ENCODE measurements at regions not wholly inside any gene's neighbourhood (a gene's known extent, or its start where the extent isn't known, plus 50 kb on each side); places are given as distances from the start of the nearest gene placed in this dataset.

DNA sequence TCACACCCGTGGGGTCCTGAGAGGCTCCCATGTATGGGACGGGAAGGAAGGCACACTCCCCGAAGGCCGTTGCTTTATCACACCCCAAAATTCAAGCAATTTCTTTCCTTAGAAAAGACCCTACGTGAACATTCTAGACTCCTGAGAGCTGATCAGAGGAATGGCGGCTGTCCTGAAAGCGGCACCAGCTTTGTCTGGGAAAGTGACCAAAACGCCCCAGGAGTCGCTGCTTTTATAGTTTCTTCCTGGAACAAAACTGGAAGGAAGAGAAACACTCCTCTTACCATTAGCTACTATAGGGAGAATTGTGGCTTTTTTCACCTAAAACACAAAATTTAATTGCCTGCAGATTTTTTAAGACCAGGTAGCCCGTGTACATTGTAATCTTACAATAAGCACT is 261.8 kb upstream of the RNF32 start:
- Histone ChIP-seq H2AFZ (ENCODE audit: low read length) (no peak overlapping the region), H3K27me3 (ENCODE audit: control insufficient read depth in 1 of 2, insufficient read depth in 2 of 2, low read length in 2 of 2) (peaks cover 1 to 22% of the 10 kb centered on the region in 2 experiments; a peak in 2 of 5 replicates), H3K4me2 (ENCODE audit: low read depth, low read length) (no peak overlapping the region), H3K36me3 (replicated peaks in 1 of 2; ENCODE audit: control insufficient read depth in 1 of 2, insufficient read depth in 2 of 2, low read length in 2 of 2) (no peaks in the 10 kb centered on the region), H3K79me2 (ENCODE audit: insufficient read depth, low read length) (no peaks in the 10 kb centered on the region), H3K4me3 (replicated peaks in 1 of 3; ENCODE audit: insufficient read depth in 1 of 3, low read depth in 2 of 3, low read length in 3 of 3) (no peak overlapping the region), H3K9me3 (ENCODE audit: low read length) (no peaks in the 10 kb centered on the region), H4K20me1 (ENCODE audit: insufficient read depth, low read length) (no peaks in the 10 kb centered on the region), H3K27ac (ENCODE audit: extremely low read length, insufficient read depth, low read length) (no peak overlapping the region), H3K4me1 (ENCODE audit: insufficient read depth, low read length) (peaks cover 23% of the 10 kb centered on the region), H3K9ac (ENCODE audit: insufficient read depth, low read depth, low read length) (no peak overlapping the region)
- ATAC-seq (no peak), DNase-seq (ENCODE audit: low spot score) (no peak), FAIRE-seq (no peak)
- TF ChIP-seq, protein P1, sequence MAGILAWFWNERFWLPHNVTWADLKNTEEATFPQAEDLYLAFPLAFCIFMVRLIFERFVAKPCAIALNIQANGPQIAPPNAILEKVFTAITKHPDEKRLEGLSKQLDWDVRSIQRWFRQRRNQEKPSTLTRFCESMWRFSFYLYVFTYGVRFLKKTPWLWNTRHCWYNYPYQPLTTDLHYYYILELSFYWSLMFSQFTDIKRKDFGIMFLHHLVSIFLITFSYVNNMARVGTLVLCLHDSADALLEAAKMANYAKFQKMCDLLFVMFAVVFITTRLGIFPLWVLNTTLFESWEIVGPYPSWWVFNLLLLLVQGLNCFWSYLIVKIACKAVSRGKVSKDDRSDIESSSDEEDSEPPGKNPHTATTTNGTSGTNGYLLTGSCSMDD (CRISPR knock-in tag; IDR thresholded peaks at IDR 0.05) = no peak
- TF ChIP-seq ZNF761 (CRISPR knock-in tag; conservative IDR thresholded peaks at IDR 0.05) (no peak), ZNF549 (CRISPR knock-in tag; IDR thresholded peaks at IDR 0.05) (no peak), BRD4 (CRISPR knock-in tag; IDR thresholded peaks at IDR 0.05) (no peak), ZNF430 (CRISPR knock-in tag; IDR thresholded peaks at IDR 0.05) (no peak), ZNF33A (CRISPR knock-in tag; IDR thresholded peaks at IDR 0.05; ENCODE audit: borderline replicate concordance) (no peak)
- in situ Hi-C loops (cut with HindIII; ENCODE audit: extremely low pct_ligation_motif_present, low pct_unique_long_range_greater_than_20kb) = no loop called here
- no TSS peak for BruUV-seq (replicated peaks)
- intact Hi-C loops (cut with micrococcal nuclease; ENCODE audit: unreplicated experiment) = no loop called here
- 79% methylated on average over 10 of the region's 10 CpGs for WGBS (ENCODE audit: low lambda C conversion rate)
- CTCF ChIA-PET (ENCODE audit: low intra/inter-chr PET ratio, low total read pairs) = no interaction called here
- POLR2A ChIA-PET = no interaction called here

DNA sequence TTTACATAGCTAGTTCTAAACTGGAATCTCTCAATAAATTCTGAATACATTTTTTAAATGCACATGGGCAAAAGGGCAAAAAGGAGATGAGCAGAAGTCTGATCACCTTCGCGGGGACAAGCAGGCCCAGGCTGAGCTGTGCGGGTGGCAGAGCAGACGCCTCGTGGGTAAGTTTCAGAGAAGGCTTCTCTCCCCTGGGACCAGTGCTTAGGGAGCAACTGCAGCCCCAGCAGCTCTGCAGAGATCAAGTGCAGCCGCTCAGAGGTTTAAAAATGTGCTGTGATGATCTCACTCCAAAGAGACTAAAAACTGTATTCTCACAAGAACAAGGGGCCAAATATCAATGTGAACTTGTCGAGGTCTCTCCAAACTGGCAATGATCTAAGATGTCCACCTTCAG is 264.3 kb upstream of the RNF32 start:
- in situ Hi-C loops (cut with HindIII; ENCODE audit: extremely low pct_ligation_motif_present, low pct_unique_long_range_greater_than_20kb) = no loop called here
- intact Hi-C loops (cut with micrococcal nuclease; ENCODE audit: unreplicated experiment) = no loop called here
- CTCF ChIA-PET (ENCODE audit: low intra/inter-chr PET ratio, low total read pairs) = no interaction called here
- H3K79me2 ChIP-seq (ENCODE audit: insufficient read depth, low read length) = no peaks in the 10 kb centered on the region
- no peak overlapping the region for H3K4me2 ChIP-seq (ENCODE audit: low read depth, low read length)
- no peaks in the 10 kb centered on the region for H3K36me3 ChIP-seq (replicated peaks in 1 of 2; ENCODE audit: control insufficient read depth in 1 of 2, insufficient read depth in 2 of 2, low read length in 2 of 2)
- POLR2A ChIA-PET = no interaction called here
- BruUV-seq (replicated peaks) = no TSS peak
- no peak for TF ChIP-seq ZNF260 (CRISPR knock-in tag; IDR thresholded peaks at IDR 0.05; ENCODE audit: borderline replicate concordance, low read depth)
- TF ChIP-seq, protein P2, sequence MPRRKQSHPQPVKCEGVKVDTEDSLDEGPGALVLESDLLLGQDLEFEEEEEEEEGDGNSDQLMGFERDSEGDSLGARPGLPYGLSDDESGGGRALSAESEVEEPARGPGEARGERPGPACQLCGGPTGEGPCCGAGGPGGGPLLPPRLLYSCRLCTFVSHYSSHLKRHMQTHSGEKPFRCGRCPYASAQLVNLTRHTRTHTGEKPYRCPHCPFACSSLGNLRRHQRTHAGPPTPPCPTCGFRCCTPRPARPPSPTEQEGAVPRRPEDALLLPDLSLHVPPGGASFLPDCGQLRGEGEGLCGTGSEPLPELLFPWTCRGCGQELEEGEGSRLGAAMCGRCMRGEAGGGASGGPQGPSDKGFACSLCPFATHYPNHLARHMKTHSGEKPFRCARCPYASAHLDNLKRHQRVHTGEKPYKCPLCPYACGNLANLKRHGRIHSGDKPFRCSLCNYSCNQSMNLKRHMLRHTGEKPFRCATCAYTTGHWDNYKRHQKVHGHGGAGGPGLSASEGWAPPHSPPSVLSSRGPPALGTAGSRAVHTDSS (CRISPR knock-in tag; conservative IDR thresholded peaks at IDR 0.05) = no peak
- TF ChIP-seq ZFP36L2 (CRISPR knock-in tag; IDR thresholded peaks at IDR 0.05) = no peak
- TF ChIP-seq ZNF251 (CRISPR knock-in tag; IDR thresholded peaks at IDR 0.05) = no peak
- TF ChIP-seq CENPT (CRISPR knock-in tag; IDR thresholded peaks at IDR 0.05; ENCODE audit: low read depth) = no peak
- TF ChIP-seq, protein P3, sequence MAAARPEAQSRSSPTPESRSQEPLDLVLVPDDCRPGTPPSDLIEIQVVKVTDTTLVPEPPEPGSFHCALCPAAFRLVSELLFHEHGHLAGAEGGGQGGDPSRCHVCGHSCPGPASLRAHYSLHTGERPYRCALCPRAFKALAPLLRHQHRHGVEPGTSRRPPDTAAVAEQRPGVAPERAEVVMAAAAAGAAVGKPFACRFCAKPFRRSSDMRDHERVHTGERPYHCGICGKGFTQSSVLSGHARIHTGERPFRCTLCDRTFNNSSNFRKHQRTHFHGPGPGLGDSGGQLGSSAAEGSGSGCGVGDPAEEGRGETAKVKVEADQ (CRISPR knock-in tag; IDR thresholded peaks at IDR 0.05; ENCODE audit: borderline replicate concordance) = no peak
- no peak for TF ChIP-seq TAF15 (IDR thresholded peaks at IDR 0.05; ENCODE audit: low read depth, low read length, poor library complexity, severe bottlenecking)
- TF ChIP-seq RAD51 (IDR thresholded peaks at IDR 0.05; ENCODE audit: borderline replicate concordance) = no peak
- H3K27ac ChIP-seq (ENCODE audit: extremely low read length, insufficient read depth, low read length) = no peak overlapping the region
- DNase-seq (ENCODE audit: low spot score) (no peak), FAIRE-seq (no peak), ATAC-seq (no peak)
- H4K20me1 ChIP-seq (ENCODE audit: insufficient read depth, low read length) = no peaks in the 10 kb centered on the region
- no peak overlapping the region for H3K9ac ChIP-seq (ENCODE audit: insufficient read depth, low read depth, low read length)
- 48% methylated on average over 7 of the region's 7 CpGs for WGBS (ENCODE audit: low lambda C conversion rate)
- no peaks in the 10 kb centered on the region for H3K9me3 ChIP-seq (ENCODE audit: low read length)
- H3K4me3 ChIP-seq (replicated peaks in 1 of 3; ENCODE audit: insufficient read depth in 1 of 3, low read depth in 2 of 3, low read length in 3 of 3) = no peak overlapping the region
- peaks cover 0 to 15% of the 10 kb centered on the region in 2 experiments; a peak in 1 of 5 replicates for H3K27me3 ChIP-seq (ENCODE audit: control insufficient read depth in 1 of 2, insufficient read depth in 2 of 2, low read length in 2 of 2)
- H3K4me1 ChIP-seq (ENCODE audit: insufficient read depth, low read length) = peaks cover 23% of the 10 kb centered on the region
- no peak overlapping the region for H2AFZ ChIP-seq (ENCODE audit: low read length)

Measured in HepG2 (cell line).